UCSD-AML1 (cell line): ENCODE measurements at regions not wholly inside any gene's neighbourhood (a gene's known extent, or its start where the extent isn't known, plus 50 kb on each side); places are given as distances from the start of the nearest gene placed in this dataset.
"Not testable (repeated sequence)": the region's sequence is repeated elsewhere in the genome, so short reads cannot be mapped to it uniquely, and the experiment has no call there.

Source experiments
- DNase-seq: peaks from one replicate; lab custom pipeline; 2025; ENCODE audit not compliant: unreplicated experiment; lab: John Stamatoyannopoulos, UW

GRCh38 chr12:83971781-83972180 lies 940.8 kb downstream of the SLC6A15 start:
- DNase-seq, result no peak

GRCh38 chr12:83960767-83961166 lies 951.8 kb downstream of the SLC6A15 start:
- DNase-seq, result no peak

- DNase-seq, result no peak
These were observed 953.6 kb downstream of the SLC6A15 start for GRCh38 chr12:83958997-83959396.

- DNase-seq, result no peak
These were observed 957.5 kb downstream of the SLC6A15 start for GRCh38 chr12:83954956-83955601.

GRCh38 chr12:83954071-83954789 lies 958.4 kb downstream of the SLC6A15 start:
- no peak for DNase-seq

GRCh38 chr12:83945871-83946270 lies 966.7 kb downstream of the SLC6A15 start:
- no peak for DNase-seq

GRCh38 chr12:83939718-83940117 lies 972.9 kb downstream of the SLC6A15 start:
- DNase-seq, result no peak

GRCh38 chr12:83933615-83934014 lies 979.0 kb downstream of the SLC6A15 start:
- no peak for DNase-seq

- no peak for DNase-seq
These were observed 980.6 kb downstream of the SLC6A15 start for GRCh38 chr12:83932011-83932410.

GRCh38 chr12:83931451-83931850 lies 981.1 kb downstream of the SLC6A15 start:
- DNase-seq, result no peak

- not testable (repeated sequence) for DNase-seq
These were observed 982.8 kb downstream of the SLC6A15 start for GRCh38 chr12:83929792-83930191.

GRCh38 chr12:83920821-83921547 lies 991.6 kb downstream of the SLC6A15 start:
- no peak for DNase-seq

GRCh38 chr12:83919081-83919480 lies 993.5 kb downstream of the SLC6A15 start:
- DNase-seq, result no peak

GRCh38 chr12:83904175-83904574 lies 1008.4 kb downstream of the SLC6A15 start:
- peak; percentile 3 for DNase-seq

- no peak for DNase-seq
These were observed 1016.2 kb downstream of the SLC6A15 start for GRCh38 chr12:83896416-83896815.

GRCh38 chr12:83893101-83893500 lies 1019.5 kb downstream of the SLC6A15 start:
- no peak for DNase-seq

GRCh38 chr12:83889745-83890144 lies 1022.9 kb downstream of the SLC6A15 start:
- DNase-seq, result no peak

- DNase-seq, result no peak
These were observed 1026.1 kb downstream of the SLC6A15 start for GRCh38 chr12:83886479-83886878.

GRCh38 chr12:83870921-83871599 lies 1041.5 kb downstream of the SLC6A15 start:
- DNase-seq, result not testable (repeated sequence)

- DNase-seq, result no peak
These were observed 1046.1 kb downstream of the SLC6A15 start for GRCh38 chr12:83866477-83866876.

GRCh38 chr12:83865431-83865830 lies 1047.2 kb downstream of the SLC6A15 start:
- no peak for DNase-seq
